ENCODE measurements at regions not wholly inside any gene's neighbourhood (a gene's known extent, or its start where the extent isn't known, plus 50 kb on each side); places are given as distances from the start of the nearest gene placed in this dataset.

GRCh38 chr2:138213624-138214023 lies 249.4 kb downstream of the HNMT start:
- TF ChIP-seq SUZ12 (IDR thresholded peaks at IDR 0.05) (no peak), ZNF384 (IDR thresholded peaks at IDR 0.05) (no peak), ARNT (IDR thresholded peaks at IDR 0.05) (no peak), SP1 (IDR thresholded peaks at IDR 0.05) (no peak), TARDBP (IDR thresholded peaks at IDR 0.05) (no peak), FOXM1 (IDR thresholded peaks at IDR 0.05; ENCODE audit: borderline replicate concordance) (no peak), ELF4 (IDR thresholded peaks at IDR 0.05) (no peak), CTBP1 (IDR thresholded peaks at IDR 0.05; ENCODE audit: borderline replicate concordance) (no peak), BHLHE40 (IDR thresholded peaks at IDR 0.05; ENCODE audit: borderline replicate concordance) (no peak), FOXK2 (IDR thresholded peaks at IDR 0.05) (no peak), NFRKB (IDR thresholded peaks at IDR 0.05) (no peak), HDGF (IDR thresholded peaks at IDR 0.05; ENCODE audit: borderline replicate concordance) (no peak)
